Right renal pelvis (tissue), 4 donors: ENCODE measurements at regions not wholly inside any gene's neighbourhood (a gene's known extent, or its start where the extent isn't known, plus 50 kb on each side); places are given as distances from the start of the nearest gene placed in this dataset.

Experiments
- DNase-seq, 4 donors: peaks; one replicate each; pipeline ENCODE4 v3.0.0-alpha.2; 2013; ENCODE audit warnings: low read depth in 4 of 4, low spot score in 3 of 4, missing footprints in 1 of 4

DNA sequence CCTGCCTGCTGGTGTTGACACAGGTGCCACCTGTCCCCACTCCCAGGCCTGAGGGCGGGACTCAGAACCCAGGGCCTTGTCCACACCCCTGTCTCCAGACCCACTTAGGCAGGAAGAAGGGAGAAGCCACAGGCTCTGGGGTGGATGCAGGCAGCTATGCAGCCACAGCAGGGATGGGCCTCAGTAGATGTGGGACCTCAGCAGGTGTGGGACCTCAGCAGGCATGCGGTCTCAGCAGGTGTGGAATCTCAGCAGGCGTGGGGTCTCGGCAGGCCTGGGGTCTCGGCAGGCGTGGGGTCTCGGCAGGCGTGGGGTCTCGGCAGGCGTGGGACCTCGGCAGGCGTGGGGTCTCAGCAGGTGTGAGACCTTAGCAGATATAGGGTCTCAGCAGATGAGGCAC is 118.0 kb upstream of the PITRM1 start:
- DNase-seq, result no peak

GRCh38 chr10:3287572-3288445 is 115.2 kb upstream of the PITRM1 start:
- DNase-seq, result no peak

GRCh38 chr10:3282674-3283017 is 110.1 kb upstream of the PITRM1 start:
- DNase-seq, result no peak

DNA sequence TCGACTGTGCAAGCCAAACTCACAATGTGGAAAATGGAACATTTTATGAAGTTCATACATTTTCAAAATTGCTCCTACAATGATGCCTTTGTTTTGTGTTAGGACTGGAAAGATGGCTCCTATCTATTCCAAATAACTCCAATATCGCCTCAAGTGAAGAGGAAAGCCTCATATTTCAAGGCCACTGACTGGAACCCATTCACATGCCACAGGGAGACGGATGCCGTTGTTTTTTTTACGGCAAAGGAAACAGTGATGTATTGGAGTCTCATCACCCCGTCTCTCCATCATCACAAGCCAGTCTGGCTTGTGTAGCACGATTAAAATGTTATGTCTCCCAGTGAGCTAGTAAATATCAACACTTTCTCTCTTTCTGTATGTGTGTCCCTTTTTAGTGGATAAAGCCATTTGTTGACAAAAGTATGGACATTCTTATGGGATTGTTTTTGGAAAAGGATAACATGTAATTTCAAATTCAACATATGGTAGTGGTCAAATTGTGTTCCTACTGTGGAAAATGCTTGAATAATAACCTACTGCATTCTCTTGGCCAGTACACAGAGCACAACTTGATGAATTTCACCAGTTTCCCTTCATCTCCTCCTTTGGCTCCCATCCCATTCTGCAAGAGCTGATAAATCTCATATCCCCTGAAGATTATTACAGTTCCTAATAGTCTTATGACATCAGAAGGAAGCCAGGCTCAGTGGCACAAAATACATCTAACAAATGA is 109.5 kb upstream of the PITRM1 start:
- no peak for DNase-seq

DNA sequence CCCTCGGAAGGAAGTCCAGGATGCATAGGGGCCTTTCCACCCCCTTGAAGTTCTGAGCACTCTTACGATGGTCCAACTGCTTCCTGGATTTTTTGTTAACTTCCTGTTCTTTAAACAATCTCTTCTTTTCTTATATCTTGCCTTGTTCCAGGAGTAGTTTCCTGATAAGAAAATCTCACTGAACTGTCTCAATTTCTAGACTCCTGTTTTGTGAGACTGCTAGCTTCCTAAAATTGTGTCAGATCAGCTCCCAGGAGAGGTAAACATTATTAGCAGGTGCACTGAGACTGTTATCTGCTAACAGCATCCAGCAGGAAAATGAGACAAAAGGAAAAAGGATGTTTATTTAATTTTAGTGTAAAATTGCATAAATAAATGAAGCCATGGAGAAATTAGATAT is 106.2 kb upstream of the PITRM1 start:
- DNase-seq, result no peak

GRCh38 chr10:3277566-3277965 is 105.0 kb upstream of the PITRM1 start:
- DNase-seq, result no peak

DNA sequence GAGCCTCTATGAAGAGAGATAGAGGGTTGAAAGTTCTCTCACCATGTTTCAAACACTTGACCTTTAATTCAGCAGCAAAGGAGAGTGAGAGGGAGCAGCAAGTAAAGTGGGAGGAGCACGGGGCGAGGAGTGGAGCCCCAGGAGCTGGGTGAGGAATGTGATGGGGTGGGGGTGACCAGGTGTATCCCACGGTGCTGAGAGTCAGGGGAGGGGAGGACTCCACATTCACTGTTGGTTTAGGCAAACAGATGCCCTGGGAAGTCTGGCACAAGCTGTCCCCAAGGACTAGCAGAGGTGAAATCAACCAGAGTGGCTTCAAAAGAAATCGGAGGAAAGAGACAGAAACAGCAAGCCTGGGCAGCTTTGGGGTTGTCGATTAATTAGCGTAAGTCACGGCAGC is 101.8 kb upstream of the PITRM1 start:
- DNase-seq, result no peak

DNA sequence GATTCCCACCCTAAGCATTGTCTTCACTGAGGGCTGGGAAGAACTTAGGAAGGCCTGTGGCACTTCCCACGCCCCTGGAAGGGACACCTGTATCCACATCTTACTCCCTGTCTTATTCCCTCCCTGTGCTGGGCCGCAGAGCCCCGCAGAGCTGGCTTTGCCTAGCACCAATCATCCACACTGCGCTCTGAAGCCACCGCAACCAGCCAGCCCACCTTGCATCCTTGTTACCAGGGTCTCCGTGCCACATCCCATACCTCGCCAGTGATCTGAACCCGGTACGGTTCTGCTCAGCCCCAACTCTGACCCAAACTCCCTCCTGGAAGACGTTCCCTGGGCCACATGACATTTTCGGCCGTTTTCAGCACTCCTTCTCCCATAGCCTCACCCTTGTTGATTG is 101.4 kb upstream of the PITRM1 start:
- no peak for DNase-seq

GRCh38 chr10:3272300-3272699 is 99.7 kb upstream of the PITRM1 start:
- no peak for DNase-seq

DNA sequence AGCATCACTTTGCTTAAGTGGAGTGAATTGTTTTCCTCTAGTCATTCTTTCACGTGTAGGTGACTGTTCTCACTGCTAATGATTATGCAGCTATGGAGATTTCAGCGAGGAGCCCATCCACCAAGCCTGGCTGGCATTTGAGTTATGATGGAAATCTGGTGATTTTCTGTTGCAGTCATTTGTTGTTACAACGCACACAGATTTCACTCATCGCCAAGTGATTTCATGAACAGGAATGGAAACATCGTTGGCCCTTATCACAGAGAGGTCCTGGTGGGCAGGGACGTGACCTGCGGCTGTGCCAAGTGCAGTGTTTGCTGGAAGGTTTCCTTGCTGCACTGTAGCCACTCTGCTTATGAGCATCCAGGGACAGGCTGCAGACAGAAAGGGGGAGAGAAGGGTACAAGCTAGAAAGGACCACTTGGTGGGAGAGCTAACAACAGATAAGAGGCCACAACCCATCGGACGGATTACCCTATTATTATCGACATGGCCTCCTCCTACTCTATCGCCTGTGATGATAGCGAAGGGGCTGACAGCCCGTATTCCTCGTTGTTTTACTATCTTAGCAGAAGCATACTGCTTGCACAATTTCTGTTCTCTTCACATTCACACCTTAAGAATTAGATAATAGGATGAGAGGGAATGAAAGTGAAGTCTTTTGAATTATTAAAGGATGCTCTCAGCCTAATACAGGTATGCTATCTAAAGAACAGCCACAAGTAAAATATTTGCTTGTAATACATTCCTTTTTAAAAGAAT is 99.0 kb upstream of the PITRM1 start:
- DNase-seq, result no peak

GRCh38 chr10:3270577-3271316 is 98.2 kb upstream of the PITRM1 start:
- no peak for DNase-seq

- DNase-seq, result no peak
Observed at GRCh38 chr10:3268025-3268424, 95.4 kb upstream of the PITRM1 start.

DNA sequence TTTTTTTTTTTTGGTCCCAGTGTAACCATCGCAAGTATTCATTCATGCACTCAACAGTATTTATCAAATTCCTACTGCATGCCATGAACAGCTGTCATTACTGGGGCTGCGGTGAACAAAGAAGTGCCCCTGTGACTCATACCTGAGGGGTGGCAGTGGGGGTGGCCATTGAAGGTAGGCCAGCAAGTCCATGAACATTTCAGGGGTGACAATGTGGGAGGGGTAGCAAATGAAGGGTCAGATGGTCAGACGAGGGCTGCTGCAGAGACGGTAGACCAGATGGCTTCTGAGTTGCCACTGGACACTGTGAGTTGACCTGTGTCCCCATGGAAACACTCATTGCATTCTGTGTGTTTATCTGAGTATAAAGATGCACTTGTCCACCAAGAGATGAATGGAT is 92.5 kb upstream of the PITRM1 start:
- no peak for DNase-seq

DNA sequence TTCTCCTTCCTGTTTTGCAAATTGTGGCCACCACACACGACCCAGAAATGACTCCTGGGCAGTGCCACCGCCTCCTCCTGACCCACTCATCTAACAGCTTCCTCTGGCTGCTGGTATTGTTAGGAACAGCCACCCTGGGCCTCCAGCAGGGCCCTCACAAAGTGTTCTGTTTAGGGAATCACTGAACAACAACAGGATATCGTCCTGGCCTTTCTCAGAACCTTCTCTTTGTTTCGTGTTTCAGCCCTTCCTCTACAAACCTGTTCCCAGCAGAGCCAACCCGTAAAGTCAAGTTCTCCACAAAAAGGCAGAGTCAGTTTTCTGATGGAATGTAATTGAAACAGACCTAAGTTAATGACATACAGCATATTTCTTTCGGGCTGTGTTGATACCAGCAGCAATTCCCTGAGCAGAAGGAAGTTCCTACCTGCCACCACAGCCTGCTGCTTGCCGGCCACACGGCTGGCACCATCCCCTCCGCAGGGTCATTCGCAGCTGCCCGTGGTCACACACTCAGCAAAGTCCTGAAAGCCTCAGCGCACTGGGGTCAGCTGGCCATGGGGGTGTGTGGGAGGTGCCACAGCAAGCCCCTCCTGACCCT is 91.7 kb upstream of the PITRM1 start:
- no peak for DNase-seq

GRCh38 chr10:3263747-3264146 is 91.2 kb upstream of the PITRM1 start:
- DNase-seq, result no peak

DNA sequence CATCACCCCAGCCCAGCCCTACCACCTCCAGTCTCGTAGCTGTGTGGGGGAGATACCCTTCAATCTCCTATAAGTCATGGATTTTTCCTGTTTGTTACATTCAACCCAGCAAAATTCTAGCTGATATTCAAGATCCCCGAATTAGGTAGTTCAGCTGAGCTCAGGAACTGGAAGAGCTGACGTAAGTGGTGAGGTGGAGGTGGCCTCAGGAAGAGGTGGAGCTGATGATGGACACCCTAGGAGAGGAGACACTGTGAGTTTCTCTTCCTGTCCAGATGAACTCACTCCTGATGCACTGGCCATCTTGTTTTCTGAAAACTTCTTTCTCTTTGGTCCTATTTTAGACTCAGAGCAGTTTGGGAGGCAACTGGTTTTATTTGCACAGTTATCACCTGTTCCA is 90.5 kb upstream of the PITRM1 start:
- no peak for DNase-seq

DNA sequence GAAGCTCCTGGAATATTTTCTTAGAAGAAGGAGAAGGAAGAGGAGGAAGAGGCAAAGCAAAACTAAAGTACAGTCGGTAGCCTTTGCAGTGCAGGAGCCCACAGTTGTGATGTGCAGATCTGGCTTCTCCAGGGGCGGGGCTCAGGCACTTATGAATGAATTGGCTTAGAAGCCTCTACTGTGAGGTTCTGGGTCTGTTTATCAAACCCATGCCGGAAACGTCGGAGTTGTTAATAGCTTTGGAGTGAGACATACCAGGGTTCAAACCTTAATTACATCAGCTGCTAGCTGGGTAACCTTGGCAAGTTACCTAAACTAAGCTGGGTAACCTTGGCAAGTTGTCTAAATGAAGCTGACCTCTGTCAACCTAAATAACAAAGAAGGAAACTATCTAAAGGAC is 89.3 kb upstream of the PITRM1 start:
- no peak for DNase-seq

DNA sequence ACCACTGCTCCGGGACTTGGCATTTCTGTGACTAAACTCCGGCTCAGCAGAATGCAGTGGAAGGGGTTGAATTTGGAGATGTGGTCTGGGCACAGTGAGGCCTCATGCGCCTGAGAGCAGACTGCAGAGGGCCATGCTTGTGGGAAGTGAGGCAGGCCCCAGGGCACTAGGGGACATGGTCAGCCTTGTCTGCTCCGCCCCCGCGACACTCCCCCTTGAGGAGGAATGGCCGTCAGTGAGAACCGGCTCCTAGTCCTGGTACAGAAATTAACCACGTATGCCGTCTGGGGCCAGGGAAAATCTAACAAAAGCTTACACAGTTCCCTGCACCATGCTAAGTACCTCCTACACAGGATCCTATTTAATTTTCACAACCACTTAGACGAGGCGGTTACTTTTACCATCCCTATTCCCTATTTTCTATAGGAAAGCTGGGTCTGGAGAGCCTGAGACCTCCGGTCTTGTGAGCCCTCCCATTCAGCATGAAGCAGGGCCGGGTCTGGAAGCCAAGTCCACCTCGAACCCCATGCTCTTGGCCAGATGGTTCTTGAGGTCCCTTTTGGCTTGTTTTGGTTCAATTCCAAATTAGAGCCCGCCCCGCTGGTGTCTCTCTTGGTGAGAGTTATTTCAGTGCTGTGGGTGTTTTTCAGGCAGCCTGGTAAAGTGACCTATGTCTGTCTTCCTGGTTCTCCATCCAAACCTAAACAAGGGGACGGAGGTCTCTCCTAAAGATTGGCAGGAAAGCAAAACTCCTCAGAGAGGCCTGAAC is 87.7 kb upstream of the PITRM1 start:
- no peak for DNase-seq

DNA sequence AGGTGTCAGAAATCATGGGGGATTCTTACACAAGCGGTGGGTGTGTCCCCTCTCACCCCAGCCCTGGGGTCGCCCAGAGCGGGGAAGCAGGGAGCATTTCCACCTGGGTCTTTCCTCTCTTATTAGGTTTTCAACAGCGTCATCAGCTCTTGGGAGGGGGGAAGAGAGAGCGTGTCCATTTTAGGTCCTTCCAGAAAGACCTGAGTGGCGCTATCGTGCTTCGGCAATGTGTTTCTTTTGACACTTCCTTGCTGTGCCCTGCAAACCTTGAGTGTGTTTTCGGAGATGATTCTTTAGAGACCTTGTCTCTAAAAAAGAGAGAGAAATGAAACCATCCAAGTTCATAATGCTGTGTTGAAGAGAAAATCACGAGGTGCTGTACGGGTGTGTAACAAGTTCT is 86.9 kb upstream of the PITRM1 start:
- no peak for DNase-seq

GRCh38 chr10:3258394-3258793 is 85.8 kb upstream of the PITRM1 start:
- DNase-seq, result no peak
